HG03103 (cell line): ENCODE measurements at regions not wholly inside any gene's neighbourhood (a gene's known extent, or its start where the extent isn't known, plus 50 kb on each side); places are given as distances from the start of the nearest gene placed in this dataset.

Source experiments
- ATAC-seq: cut with Tn5 transposase; IDR thresholded peaks from one replicate; pipeline ENCODE4 v1.9.1; 2021; ENCODE audit warnings: low read depth; ENCODE audit not compliant: unreplicated experiment

- no peak for ATAC-seq
Observed at GRCh38 chr4:12884846-12885796, 599.0 kb downstream of the RAB28 start.

- ATAC-seq = no peak
Observed at GRCh38 chr4:12881945-12882584, 602.1 kb downstream of the RAB28 start.

GRCh38 chr4:12880844-12881243 is 603.3 kb downstream of the RAB28 start:
- no peak for ATAC-seq

GRCh38 chr4:12879496-12879895 is 604.6 kb downstream of the RAB28 start:
- no peak for ATAC-seq

- ATAC-seq = no peak
Observed at GRCh38 chr4:12875640-12876243, 608.4 kb downstream of the RAB28 start.

GRCh38 chr4:12873351-12873750 is 610.8 kb downstream of the RAB28 start:
- ATAC-seq = no peak

- ATAC-seq = no peak
Observed at GRCh38 chr4:12861422-12861821, 622.7 kb downstream of the RAB28 start.

GRCh38 chr4:12852338-12853307 is 631.5 kb downstream of the RAB28 start:
- ATAC-seq = no peak

GRCh38 chr4:12846368-12846767 is 637.8 kb downstream of the RAB28 start:
- ATAC-seq = no peak

DNA sequence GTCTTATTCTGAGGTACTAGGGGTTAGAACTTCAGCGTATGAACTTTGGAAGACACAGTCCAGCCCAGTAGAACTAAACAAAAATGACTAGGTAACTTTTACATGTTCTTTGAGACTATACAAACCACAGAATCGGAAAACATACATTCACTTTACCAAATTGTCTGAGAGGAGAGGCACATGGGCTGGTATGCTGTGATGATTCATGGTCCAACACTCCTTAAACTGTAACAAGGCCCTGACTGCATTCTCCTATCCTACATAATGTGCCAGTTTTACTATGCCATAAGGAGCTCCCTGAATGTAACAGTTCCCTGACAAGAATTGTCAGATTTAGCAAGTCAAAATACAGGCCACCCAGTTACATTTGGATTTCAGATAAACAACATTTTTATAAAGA is 640.0 kb downstream of the RAB28 start:
- no peak for ATAC-seq

DNA sequence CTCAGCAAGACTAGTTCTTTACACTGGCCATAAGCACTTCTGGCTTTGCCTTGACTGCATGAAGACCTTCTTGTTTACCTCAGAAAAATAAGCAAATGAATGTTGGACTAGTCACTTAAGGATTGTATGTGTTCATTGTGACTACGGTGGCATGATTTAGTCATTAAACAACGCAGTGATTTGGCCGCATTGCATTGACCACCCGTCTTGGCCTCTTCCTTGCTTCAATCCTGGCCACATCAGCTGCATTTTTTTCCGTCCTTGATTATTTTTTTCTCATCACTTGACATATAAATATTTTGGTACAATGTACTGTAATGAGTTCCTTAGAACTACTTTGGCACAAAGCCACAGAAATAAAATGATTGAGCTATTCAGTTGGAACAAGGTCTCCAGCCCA is 656.2 kb downstream of the RAB28 start:
- no peak for ATAC-seq

DNA sequence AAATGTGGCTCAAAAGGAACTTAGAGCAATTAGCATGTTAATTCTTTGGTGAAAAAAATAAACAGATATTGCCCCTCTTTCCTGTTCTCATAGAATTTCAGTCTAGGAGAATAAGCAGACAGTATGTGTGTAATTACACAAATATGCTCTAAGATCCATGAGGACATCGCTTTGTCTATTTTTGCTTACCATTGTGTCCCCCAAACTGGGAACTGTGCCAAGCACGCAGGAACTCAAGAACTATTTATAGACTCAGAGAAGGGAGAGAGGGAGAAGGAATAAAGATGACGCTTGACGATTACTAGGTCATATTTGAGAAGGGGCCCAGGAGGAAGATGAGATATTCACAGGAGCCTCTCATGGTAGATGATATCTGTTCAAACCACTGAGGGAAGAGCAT is 692.6 kb downstream of the RAB28 start:
- no peak for ATAC-seq

DNA sequence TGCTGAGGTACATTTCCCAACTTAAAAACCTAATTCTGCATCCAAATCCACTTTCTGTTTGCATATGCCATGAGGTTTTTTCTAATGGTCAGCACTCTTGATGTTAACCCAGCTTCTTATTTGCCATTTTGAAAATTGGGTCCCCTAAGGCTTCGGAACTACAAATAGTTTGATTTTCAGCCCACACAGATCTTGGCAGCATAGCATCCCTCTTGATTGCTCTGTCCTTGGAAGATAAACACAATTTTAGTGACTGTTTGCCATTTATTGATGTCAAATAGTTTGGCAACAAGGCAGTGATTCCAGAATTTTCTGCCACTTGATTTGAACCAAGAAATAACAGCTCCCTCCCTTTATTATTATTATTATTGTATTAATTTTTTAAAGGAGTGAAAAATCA is 696.9 kb downstream of the RAB28 start:
- no peak for ATAC-seq

DNA sequence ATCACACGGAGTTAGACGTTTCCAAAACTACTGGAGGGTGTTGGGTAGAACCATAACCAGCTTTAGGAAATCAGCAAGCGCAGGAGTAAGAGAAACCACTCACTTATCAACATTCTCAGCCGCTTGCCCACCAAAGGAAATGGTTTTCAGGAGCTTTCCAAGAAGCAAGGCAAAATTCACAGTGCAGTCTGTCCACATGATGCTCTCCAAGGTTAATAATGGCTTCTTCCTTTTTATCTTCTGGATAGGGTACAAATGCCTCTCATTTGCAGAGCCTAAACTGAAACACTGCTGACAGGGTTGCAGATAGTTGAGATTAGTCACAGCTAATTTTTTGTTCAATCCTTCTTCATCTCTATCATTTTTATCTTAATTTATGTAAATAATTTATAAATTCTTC is 705.4 kb downstream of the RAB28 start:
- ATAC-seq = no peak

DNA sequence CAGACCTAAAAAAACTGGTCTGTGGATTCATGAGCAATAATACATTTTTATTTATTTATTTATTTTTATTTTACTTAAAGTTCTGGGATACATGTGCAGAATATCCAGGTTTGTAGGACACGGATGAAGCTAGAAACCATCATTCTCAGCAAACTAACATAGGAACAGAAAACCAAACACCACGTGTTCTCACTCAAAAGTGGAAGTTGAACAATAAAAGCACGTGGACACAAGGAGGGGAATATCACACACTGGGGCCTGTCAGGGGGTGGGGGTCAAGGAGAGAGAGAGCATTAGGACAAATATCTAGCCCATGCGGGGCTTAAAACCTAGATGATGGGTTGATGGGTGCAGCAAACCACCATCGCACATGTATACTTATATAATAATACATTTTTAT is 705.9 kb downstream of the RAB28 start:
- ATAC-seq = no peak

- no peak for ATAC-seq
Observed at GRCh38 chr4:12770351-12770750, 713.8 kb downstream of the RAB28 start.

DNA sequence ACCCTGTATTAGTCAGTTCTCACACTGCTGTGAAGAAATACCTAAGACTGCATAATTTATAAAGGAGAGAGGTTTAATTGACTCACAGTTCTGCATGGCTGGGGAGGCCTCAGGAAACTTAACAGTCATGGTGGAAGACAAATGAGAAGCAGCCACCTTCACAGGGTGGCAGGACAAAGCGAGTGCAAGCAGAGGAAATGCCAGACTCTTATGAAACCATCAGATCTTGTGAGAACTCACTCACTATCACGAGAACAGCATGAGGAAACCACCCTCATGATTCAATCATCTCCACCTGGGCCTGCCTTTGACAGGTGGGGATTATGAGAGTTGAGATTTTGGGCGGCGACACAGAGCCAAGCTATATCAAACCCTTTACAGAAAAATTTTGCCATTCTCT is 722.4 kb downstream of the RAB28 start:
- ATAC-seq = no peak

GRCh38 chr4:12747154-12747553 is 737.0 kb downstream of the RAB28 start:
- no peak for ATAC-seq

DNA sequence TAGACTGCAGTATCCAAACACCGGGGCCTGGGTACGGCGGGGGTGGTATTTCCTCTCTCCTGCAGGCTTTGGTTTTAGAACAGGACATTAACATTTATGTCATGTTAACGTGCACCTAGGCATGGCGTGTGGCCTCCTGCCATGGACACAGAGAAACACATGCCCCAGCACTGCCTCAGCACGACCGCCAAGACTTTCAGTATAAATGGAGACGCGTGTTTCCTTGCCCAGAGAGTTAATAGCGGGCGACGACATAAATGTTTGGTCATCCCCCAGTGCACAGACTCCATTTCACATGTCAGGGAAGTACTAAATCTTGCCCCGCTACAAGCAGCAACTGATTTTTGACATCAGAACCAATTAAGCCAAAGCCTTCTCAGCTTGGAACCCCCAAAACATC is 737.9 kb downstream of the RAB28 start:
- no peak for ATAC-seq

DNA sequence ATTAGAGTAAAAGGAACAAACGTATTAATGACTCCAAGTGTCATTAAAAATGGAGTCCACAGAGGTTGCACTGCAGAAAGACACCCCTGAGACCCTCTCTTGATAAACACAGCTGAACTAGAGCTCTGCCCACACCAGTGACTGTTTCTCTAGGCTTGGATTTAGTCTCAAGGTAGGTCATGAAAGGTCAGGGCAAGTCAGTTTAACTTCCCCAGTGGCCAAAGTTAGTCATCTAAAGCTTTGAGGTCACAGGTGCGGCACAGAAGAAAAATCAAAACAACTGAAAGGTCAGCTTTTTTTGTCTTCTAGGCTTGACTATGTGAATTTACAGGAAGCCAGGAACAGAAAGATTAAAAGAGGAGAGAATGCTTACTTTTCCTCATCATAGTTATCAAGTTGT is 749.6 kb downstream of the RAB28 start:
- no peak for ATAC-seq
